Left renal pelvis (tissue), 4 donors: ENCODE measurements at regions not wholly inside any gene's neighbourhood (a gene's known extent, or its start where the extent isn't known, plus 50 kb on each side); places are given as distances from the start of the nearest gene placed in this dataset.
"Not testable (repeated sequence)": the region's sequence is repeated elsewhere in the genome, so short reads cannot be mapped to it uniquely, and the experiment has no call there.

Experiments
- DNase-seq, 4 donors: peaks; one replicate each; pipeline ENCODE4 v3.0.0-alpha.2; 2013; ENCODE audit warnings: low read depth in 4 of 4, low spot score in 3 of 4

DNA sequence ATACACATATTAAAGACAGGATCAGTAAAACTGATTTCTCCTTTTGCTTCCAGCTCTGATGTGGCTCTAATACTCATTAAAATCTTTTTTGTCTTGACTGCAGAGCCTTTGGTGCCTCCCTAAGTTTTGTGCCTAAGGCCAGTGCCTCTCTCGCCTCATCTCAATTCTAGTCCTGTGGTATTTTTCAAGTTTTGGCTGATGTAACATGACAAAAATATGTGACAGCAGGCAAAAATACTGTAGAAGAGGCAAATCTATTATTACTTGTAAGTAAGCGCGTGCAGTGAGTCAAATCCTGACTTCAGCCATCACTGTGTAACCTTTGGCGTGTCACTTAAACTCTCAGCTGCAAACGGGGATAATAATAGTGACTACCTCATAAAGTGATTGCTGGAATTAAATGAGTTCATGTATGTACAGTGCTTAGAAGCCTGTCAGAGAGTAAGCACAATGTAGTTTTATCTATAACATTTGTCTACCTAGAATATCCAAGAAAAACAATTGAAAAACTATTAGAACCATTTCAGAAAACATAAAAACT lies 74.0 kb downstream of the MAB21L3 start:
- no peak for DNase-seq

DNA sequence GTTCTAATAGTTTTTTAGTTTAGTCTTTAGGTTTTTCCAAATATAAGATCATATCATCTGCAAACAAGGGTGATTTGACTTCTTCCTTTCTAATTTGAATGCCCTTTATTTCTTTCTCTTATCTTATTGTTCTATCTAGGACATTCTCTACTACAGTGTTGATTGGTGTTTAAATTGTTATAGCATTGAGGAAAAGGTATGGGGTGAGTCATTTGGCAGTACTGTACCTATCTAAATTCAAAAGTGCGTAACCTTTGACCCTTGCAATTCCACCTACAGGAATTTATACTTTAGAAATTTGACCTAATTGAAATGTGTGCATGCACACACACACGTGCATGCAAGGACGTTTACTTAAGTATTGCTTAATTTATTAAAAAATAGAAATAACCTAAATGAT lies 78.3 kb downstream of the MAB21L3 start:
- no peak for DNase-seq

DNA sequence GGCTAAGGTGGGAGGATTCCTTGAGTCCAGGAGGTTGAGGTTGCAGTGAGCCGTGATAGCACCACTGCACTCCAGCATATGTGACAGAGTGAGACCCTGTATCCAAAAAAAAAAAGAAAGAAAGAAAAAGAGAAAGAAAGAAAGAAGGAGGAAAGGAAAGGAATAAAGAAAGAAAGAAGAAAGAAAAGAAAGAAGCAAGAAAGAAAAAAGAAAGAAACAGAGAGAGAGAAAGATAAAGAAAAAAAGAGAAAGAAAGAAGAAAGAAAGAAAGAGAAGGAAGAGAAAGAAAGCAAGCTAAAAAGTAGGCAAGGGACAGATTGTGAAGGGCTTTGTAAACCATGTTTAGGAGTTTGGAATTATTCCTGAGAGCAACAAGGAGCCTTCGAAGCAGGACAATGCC lies 80.1 kb downstream of the MAB21L3 start:
- DNase-seq = no peak

DNA sequence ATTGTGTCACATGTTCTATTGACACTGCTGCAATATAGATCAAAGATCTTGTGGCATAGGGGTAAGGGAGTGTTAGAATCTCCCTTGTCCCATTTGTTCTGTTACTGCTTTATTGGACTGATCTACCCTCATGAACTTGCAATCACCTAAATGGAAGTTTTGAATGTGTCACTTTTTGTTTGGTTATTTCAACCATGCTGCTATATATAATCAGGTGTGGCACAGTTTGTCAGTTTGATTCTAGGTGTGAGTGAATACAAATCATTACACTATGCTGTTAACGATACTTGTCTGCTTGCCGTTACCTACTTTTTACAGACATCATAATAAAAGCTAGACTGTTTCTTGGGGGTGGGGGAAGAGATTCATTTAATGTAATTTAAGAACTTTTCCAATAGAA lies 82.6 kb downstream of the MAB21L3 start:
- DNase-seq = no peak

DNA sequence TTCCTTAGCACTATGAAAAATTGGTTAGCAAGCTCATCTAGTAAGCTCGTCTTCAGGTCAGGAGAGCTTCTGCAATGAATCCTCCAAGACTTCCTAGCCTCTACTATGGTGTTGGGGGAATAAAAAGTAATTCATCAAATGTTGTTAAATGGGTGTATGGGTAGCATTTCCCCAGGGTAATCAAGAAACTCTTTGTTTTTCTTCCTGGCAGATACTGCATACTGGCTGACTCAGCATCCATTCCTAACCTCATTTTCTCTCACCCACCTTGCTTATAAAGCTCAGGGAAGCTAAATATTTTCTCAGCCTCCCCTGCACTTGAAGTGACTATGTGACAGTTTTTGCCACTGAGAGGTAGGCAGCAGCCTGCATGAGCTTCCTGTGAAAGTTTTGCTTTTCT lies 83.4 kb downstream of the MAB21L3 start:
- no peak for DNase-seq

DNA sequence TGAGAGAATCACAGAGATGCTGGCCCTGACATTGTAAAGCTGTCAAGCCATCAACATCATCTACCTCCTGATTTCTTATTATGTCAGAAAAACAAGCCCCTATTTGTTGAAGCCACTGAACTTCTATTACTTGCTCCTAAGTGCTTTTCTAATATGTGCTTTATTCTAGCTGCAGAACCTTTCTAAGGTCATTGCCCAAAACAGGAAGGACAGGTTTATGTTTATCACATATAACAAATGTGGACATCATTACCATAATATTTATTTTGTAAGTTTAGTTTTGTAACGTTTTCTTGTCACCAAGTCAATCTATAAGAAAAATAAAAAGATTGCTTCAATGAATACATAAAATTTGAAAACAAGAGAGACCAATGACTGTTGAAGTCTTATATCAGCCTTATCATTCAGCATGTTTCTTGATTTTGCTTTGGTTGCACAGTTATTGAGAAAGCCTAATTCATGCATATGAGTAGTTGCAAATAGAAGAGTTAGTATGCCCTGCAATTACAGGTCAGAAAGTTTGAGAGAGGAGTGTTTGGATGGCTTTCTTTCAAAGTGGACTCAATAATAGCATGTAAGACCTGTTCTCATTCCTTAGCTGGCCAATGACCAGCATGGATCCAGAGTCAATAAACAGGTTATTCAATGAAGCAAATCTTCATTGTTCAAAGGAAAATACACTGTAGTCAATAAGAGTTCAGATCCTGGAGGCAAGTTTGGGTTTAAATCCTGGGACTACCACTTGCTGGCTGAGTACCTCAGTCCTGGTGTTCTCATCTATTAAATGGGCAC lies 84.1 kb downstream of the MAB21L3 start:
- no peak for DNase-seq

DNA sequence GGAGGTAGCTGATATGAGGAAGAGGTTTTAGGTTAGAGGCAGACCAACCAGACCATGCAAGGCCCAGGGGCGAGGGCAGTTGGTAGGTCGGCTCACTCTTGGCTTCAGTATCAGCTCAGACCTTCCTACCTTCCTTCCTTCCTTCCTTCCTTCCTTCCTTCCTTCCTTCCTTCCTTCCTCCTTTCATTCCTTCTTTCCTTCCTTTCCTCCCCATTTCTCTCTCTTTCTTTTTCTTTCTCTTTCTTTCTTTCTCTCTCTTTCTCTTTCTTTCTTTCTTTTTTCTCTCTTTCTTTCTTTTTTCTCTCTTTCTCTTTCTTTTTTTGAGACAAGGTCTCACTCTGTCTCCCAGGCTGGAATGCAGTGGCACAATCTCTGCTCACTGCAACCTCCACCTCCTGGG lies 89.1 kb downstream of the MAB21L3 start:
- not testable (repeated sequence) for DNase-seq

DNA sequence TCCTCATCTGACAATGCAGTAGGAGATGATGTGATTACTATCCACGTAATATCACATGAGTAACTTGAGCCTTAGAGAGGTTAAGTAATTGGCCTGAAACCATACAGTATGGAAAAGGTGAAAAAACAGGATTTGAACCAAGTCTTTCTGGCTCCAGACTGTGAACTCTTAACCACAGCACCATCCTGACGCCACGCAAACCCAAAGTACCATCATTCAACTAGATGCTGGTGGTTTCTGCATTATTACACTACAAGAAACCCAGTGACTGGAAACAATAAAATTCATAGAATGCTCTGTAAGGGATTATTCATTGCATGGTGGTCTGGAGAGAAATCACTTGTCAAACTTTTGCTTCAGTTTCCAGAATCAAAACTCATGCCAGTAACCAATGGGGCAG lies 90.7 kb downstream of the MAB21L3 start:
- DNase-seq = no peak

DNA sequence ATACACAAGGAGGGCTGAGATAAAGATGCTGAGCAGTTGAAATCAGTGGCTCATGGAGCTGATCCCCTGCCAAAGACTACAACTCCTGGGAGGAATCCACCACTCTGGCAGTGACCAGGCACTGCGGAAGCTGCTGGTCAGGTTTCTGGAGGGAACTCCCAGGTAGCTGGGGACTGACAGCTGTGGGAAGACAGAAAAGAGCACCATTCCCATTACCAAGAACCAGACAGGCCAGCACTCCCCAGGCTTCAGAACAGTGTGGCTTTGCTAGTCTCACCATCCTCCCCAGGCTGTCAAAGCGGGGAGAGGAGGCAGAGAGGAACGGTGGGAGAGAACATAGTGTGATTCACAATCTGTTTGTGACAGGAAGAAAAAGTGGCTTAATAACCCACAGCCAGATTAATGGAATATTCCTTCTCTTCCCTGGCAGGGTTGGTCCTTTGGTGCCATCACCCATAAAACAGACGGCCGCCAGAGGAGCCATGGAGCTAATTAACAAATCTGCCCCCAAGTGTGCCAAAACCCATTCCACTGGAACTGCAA lies 92.1 kb downstream of the MAB21L3 start:
- no peak for DNase-seq

DNA sequence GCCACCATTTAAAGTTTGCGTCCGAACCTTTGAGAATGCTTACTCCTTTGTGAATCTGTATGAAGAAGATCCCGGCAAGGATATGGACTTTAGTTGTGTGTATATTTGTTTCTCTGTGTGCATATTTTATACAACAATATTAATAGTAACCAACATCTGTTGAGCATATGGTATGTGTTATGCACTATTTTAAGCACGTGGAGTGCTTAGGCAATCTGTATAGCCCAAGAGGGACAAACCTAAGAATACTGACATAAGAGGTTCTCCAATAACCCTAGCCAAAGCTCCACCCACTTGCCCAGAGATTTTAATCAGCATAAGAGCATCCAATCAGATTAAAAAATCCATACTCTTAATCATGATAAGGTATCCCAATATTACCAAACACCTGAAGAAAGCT lies 92.7 kb downstream of the MAB21L3 start:
- no peak for DNase-seq

DNA sequence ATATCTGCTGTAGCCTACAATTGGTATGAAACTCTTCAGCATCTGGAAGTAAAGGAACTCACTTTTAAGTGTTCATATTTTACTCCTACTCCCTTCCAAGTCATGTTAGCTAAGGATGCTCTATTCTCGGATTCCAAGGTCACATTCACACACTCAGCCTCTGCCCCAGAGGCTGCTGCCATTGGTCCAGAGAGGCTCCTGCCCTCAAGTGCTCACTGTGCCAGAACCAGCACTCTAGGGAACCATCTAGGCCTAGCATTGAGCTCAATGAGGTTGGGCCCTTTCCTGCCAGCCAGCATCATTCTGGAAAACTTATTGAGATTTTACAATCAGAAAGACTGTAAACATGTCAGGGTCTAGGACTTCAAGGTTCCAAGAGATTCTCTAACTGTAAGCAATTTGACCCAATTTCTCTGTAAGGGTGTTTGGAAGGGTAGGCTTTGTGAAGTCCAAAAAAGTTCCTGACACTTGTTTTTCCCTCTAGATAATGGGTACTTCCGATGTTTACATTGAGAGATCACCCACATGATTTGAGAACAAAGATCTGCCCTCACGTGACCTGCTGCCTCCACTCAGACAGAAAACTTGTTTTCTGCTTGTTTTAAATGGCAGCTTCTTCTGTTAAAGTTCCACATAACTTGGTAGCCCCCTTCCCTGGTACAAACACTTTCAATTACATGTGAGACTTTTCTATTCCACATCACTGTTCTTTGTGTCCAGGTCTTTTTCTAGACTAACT lies 94.9 kb downstream of the MAB21L3 start:
- DNase-seq = no peak

DNA sequence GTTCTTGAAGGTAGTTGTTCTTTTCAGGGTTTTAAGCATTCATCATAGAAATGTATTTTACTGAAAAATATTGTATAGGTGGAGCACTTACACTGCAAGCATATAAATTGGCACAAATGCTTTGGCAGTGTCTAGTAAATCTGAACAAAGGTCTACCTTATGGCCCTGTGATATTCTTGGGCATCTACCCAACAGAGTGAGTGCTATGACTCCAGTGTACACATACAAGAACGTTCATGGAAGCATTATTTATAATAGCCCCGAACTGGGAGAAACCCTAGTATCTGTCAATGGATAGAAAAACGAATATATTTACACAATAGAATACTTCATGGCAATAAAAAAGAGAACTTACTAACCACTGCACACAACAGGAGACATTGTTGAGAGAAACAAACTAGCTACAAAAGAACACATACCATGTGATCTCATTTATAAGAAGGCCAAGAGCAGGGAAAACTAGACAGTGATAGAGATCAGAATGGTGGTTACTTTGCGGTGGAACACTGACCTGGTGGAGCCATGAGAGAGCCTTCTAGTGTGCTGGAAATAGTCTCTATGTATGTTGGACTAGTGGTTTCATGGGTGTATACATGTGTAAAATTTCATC lies 96.0 kb downstream of the MAB21L3 start:
- DNase-seq = no peak

DNA sequence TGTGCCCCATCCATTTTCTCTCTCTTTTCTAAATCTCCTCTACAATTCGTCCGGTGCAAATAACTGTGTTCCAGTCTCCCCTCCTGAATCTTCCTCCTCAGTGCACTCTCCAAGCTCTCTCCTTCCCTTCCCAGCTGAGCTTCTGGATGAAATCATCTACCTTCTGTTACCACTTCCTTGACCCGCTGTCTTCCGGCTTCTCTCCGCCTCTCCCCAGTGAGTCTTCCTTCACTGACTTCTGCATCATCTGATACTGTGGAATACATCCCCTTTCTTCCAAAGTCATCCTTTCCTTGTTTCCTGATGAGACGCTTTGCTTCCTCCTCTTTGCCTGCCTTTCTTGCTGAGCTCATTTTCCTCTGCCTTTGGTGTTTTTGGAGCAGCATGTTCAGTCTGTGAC lies 96.9 kb downstream of the MAB21L3 start:
- no peak for DNase-seq

DNA sequence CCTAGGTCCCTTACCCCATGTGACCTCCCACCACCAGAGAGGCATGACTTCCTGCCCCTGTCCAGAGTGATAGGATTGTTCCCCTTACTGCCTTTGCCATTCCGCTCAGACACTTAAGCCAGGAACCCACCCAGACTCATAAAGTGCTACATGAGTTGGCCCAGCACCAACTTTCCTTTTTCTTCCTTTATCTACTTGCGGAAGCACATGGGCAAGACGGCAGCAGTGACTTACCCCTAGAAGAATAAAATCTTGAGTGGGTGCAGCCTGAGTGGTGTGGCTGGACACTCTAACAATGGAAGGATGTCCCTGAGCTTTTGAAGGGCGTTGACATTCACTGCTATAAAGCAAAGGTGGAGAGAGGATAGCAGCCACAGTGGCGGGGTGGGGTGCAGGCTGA lies 100.1 kb downstream of the MAB21L3 start:
- no peak for DNase-seq

DNA sequence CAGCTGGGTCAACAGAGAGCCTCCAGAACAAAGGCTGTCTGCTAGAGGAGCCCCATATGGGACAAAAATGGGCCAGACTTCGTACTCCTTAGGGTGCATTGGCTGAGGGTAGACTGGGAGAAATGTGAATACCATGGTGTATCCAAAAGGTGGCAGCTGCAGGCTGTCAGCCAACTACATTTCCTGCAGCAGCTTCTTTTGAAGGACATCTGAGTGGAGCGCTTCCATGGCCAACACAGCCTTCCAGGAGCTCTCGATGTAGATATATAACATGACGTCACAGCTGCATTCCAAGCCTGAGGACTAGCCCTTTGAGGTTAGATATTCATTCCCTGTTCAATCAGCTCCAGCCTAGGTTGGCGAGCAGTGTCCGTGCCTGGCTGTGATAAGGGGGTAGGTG lies 107.7 kb downstream of the MAB21L3 start:
- DNase-seq = no peak

DNA sequence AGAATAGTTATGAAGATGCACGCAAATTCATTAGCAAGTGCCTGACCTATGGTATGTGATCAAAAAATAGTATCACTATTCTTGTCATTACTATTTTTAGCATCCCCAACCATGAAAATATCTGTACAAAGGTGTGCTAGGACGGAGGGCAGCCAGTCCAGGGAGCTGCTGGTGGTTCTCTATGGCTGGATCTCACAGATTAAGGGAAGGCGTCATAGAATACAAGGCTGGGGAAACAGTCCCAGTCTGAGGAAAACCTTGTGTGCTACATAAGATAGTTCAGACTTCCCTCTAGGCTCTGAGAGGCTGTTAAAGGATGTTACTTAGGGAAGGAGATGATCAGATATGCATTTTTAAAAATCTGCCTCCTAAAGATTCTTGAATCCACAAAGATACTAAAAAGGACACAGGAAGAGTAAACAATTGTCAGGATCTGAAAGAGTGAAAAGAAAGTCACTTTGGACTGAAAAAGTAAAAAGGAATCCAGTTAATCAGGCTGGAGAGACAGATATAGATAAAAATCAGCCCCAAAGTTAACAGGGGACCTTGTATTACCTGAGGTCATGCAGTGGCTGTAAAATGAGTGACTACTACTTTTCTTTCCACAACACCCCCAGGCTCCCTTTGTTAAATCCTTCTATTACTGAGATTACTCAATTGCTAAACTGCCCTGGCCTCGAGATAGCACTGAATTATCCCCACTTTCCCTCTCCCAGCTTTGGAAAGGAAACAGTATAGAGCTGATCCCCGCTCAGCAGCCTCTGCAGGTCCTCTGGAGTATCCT lies 108.6 kb downstream of the MAB21L3 start:
- DNase-seq = no peak

DNA sequence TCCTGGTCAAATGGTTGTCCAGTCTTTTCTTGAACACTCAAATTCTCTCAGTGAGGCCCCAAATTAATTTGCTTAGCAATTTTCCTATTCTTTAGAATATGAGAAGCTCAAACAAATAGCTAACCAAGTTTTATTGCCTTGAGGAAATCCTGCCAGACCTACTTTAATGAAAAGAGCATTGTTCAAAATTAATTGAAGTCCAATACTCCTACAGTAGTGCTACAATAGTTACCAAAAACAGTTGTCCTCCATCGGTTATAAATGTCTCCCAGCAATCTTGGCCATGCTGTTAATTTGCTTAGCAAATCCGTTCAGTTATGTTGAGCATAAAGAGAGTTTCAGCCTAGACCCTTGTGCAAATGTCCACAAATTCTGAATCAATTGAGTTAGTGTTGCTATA lies 112.9 kb downstream of the MAB21L3 start:
- DNase-seq = no peak

DNA sequence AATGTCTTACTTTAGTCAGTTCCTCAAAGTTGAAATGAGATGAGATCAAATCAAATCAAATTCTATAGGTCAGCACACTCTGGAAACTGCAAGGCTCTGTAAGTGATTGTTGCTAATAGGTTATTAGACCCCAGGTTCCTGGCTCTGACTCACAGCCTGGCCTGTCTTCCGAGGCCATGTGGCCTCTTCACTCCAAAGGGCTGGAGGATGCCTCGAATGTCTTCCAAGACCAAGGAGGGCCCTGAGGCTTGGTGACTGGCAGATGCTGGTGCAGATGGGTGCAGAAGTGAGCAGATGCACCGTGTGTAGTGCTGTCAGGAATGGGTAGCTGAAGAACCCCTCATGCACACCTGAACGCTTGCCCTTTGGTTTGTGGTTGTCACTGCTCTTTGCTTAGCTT lies 113.4 kb downstream of the MAB21L3 start:
- DNase-seq = no peak

DNA sequence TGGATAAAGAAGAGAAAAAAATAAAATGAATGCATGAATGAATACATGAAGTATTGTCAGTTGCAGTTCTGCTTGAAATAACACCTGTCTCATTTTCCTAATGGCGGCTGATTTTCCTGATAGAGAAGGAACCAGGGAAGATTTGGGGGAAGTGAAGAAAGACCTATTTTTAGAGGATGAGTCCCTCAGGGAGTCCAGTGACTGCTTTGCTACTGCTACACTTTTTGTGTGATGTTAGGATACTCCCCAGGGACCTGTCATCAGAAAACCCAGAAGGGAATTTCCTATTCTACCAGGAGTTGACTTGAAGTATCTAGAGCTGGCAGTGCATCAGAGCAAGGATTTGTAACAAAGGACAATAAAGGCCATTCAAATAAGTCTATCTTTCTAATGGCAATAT lies 114.8 kb downstream of the MAB21L3 start:
- DNase-seq = no peak

DNA sequence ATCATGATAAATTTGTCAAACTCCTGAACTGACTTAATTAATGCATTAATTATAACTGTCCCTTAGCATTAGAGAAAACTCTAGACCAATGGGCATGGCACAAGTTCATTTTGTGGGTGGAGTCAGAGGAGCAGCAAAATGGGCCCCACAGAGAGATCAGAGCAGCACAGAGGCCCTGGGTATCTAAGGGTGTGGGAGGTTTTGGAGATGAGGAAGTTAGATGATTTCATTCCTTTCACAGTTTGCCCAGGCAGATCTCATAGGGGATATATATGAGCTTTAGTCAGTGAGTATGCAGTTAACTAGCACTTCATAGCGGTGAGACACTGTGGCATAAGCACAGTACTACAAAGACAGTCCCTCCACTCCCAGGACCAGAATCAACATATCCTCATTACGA lies 117.3 kb downstream of the MAB21L3 start:
- no peak for DNase-seq

DNA sequence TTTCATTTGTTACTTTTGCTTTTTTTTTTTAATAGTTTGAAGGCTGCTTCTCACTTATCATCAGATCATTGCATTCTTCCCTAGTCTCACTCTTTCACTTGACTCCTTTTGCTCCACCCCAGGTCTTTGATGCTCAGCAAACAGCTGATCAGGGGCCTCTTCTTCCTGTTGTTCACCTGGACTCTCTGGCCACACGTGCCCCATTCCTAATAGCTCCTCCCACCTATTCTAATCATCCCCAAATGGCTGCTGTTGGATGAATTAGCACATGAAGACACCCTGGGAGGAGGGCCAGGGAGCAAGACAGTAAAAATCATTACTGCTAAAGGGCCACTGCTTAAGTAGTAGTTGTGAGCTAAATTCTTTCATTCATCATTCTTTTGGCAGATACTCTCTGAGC lies 119.5 kb downstream of the MAB21L3 start:
- DNase-seq = no peak
